IMR-90 (cell line): ENCODE measurements at regions not wholly inside any gene's neighbourhood (a gene's known extent, or its start where the extent isn't known, plus 50 kb on each side); places are given as distances from the start of the nearest gene placed in this dataset.

Experiments used
- ATAC-seq: fragments of 200-7000 bp; cut with Tn5 transposase; 2 replicates; pipeline ENCODE4 v1.9.1; 2020; ENCODE audit warnings: low read depth, mild to moderate bottlenecking, moderate library complexity
- BruUV-seq: library from RNA; stranded (reverse); fragments of 400-500 nt; replicated peaks from 2 replicates; lab custom pipeline; 2021; lab: Mats Ljungman, UMichigan
- CTCF ChIA-PET: fragments of 300-600 bp; formaldehyde crosslinking; extraction: SDS; loops from one replicate; lab custom pipeline; 2021; ENCODE audit warnings: antibody characterized with exemption; lab: Yijun Ruan, JAX
- POLR2A ChIA-PET: fragments of 300-600 bp; sonication (Branson Sonifier 250); formaldehyde crosslinking; loops from one replicate; lab custom pipeline; 2022; ENCODE audit warnings: antibody characterized with exemption; ENCODE audit not compliant: unreplicated experiment; lab: Charles Lee
- DNase-seq: peaks from one replicate; pipeline ENCODE4 v3.0.0; 2013
- H2AFZ ChIP-seq: replicated peaks from 2 replicates; pipeline ENCODE3; 2013; ENCODE audit warnings: low read length, mild to moderate bottlenecking; ENCODE audit not compliant: poor library complexity
- H2AK5ac ChIP-seq: 2 replicates; pipeline ENCODE4 v1.6.1; 2013; ENCODE audit warnings: low read depth, low read length, inconsistent platforms
- H2AK9ac ChIP-seq: replicated peaks from 2 replicates; pipeline ENCODE3; 2013; ENCODE audit warnings: mild to moderate bottlenecking, low read depth, low read length, moderate library complexity; ENCODE audit not compliant: poor library complexity
- H2BK120ac ChIP-seq: 2 replicates; pipeline ENCODE4 v1.6.1; 2013; ENCODE audit warnings: low read depth, low read length, inconsistent platforms
- H2BK15ac ChIP-seq: 3 replicates; pipeline ENCODE4 v1.6.1; 2013; ENCODE audit warnings: low read depth, low read length, inconsistent platforms
- H2BK20ac ChIP-seq: 2 replicates; pipeline ENCODE4 v1.6.1; 2013; ENCODE audit warnings: low read depth, mild to moderate bottlenecking, inconsistent platforms, low read length, moderate library complexity
- H2BK5ac ChIP-seq: 2 replicates; pipeline ENCODE4 v1.6.1; 2013; ENCODE audit warnings: mild to moderate bottlenecking, low read depth, low read length, inconsistent platforms; ENCODE audit not compliant: poor library complexity, severe bottlenecking
- H3K14ac ChIP-seq: replicated peaks from 2 replicates; pipeline ENCODE4 v1.6.1; 2013; ENCODE audit warnings: low read depth, low read length, inconsistent platforms
- H3K18ac ChIP-seq: 2 replicates; pipeline ENCODE4 v1.6.1; 2013; ENCODE audit warnings: low read depth, low read length, control low read depth
- H3K23ac ChIP-seq: 2 replicates; pipeline ENCODE4 v1.6.1; 2013; ENCODE audit warnings: low read depth, low read length, inconsistent platforms
- H3K27ac ChIP-seq: 2 replicates; pipeline ENCODE4 v1.5.1; 2013; ENCODE audit warnings: mild to moderate bottlenecking, control low read depth, low read length; ENCODE audit not compliant: insufficient read depth
- H3K27me3 ChIP-seq: 2 replicates; pipeline ENCODE4 v1.6.1; 2013; ENCODE audit warnings: low read length; ENCODE audit not compliant: control insufficient read depth, insufficient read depth
- H3K36me3 ChIP-seq: 2 replicates; pipeline ENCODE4 v1.6.1; 2013; ENCODE audit warnings: low read length, mixed read lengths; ENCODE audit not compliant: control insufficient read depth, insufficient read depth
- H3K4ac ChIP-seq: 2 replicates; pipeline ENCODE4 v1.6.1; 2013; ENCODE audit warnings: low read depth, low read length, inconsistent platforms
- H3K4me1 ChIP-seq: 2 replicates; pipeline ENCODE4 v1.6.1; 2013; ENCODE audit warnings: low read length, mixed read lengths; ENCODE audit not compliant: control insufficient read depth, insufficient read depth
- H3K4me2 ChIP-seq: 2 replicates; pipeline ENCODE4 v1.6.1; 2013; ENCODE audit warnings: low read depth, mild to moderate bottlenecking, control low read depth, low read length, moderate library complexity
- H3K4me3 ChIP-seq: 2 replicates; pipeline ENCODE4 v1.5.1; 2013; ENCODE audit warnings: low read depth, mild to moderate bottlenecking, control low read depth, low read length, moderate library complexity; ENCODE audit not compliant: insufficient read depth
- H3K56ac ChIP-seq: 2 replicates; pipeline ENCODE4 v1.6.1; 2013; ENCODE audit warnings: low read length, inconsistent platforms; ENCODE audit not compliant: insufficient read depth; ENCODE audit errors: extremely low read depth
- H3K79me1 ChIP-seq, 2 experiments: 2 replicates each; pipeline ENCODE4 v1.6.1; 2013; ENCODE audit warnings: low read length in 2 of 2, inconsistent platforms in 1 of 2, low read depth in 1 of 2
- H3K9ac ChIP-seq: 2 replicates; pipeline ENCODE4 v1.6.1; 2013; ENCODE audit warnings: low read depth, low read length, control low read depth
- H3K9me1 ChIP-seq: 2 replicates; pipeline ENCODE4 v1.6.1; 2013; ENCODE audit warnings: low read length, inconsistent platforms; ENCODE audit not compliant: insufficient read depth
- H3K9me3 ChIP-seq: 2 replicates; pipeline ENCODE4 v1.6.1; 2013; ENCODE audit warnings: low read length; ENCODE audit not compliant: control insufficient read depth, insufficient read depth
- H4K20me1 ChIP-seq: 2 replicates; pipeline ENCODE4 v1.6.1; 2013; ENCODE audit warnings: low read length, inconsistent platforms; ENCODE audit not compliant: insufficient read depth
- H4K5ac ChIP-seq: 2 replicates; pipeline ENCODE4 v1.6.1; 2013; ENCODE audit warnings: mild to moderate bottlenecking, low read depth, low read length, control low read depth
- H4K8ac ChIP-seq, 2 experiments: 2 replicates each; pipeline ENCODE4 v1.6.1; 2013; ENCODE audit warnings: low read depth in 2 of 2, low read length in 2 of 2, control low read depth in 1 of 2, inconsistent platforms in 1 of 2
- H4K91ac ChIP-seq: 2 replicates; pipeline ENCODE4 v1.6.1; 2013; ENCODE audit warnings: low read depth, low read length, inconsistent platforms; ENCODE audit not compliant: insufficient read depth
- BHLHE40 ChIP-seq: fragments of 150-350 bp; IDR thresholded peaks from 2 replicates; pipeline ENCODE4 v1.6.1; 2016; ENCODE audit warnings: mild to moderate bottlenecking, low read depth, low read length
- CEBPB ChIP-seq: IDR thresholded peaks from 2 replicates; pipeline ENCODE4 v1.6.1; 2012; ENCODE audit warnings: low read depth, low read length, improper control_type of control experiment
- CHD1 ChIP-seq: IDR thresholded peaks from 2 replicates; pipeline ENCODE4 v1.6.1; 2012; ENCODE audit warnings: low read depth, low read length, improper control_type of control experiment
- CTCF ChIP-seq: conservative IDR thresholded peaks from 2 replicates; pipeline ENCODE4 v1.5.1; 2012; ENCODE audit warnings: mild to moderate bottlenecking, low read depth, low read length, improper control_type of control experiment
- ELK1 ChIP-seq: fragments of 150-350 bp; IDR thresholded peaks from 2 replicates; pipeline ENCODE4 v1.6.1; 2016; ENCODE audit warnings: low read depth, mild to moderate bottlenecking, low read length, moderate library complexity, borderline replicate concordance
- FOS ChIP-seq: fragments of 150-350 bp; IDR thresholded peaks from 2 replicates; pipeline ENCODE4 v1.6.1; 2016; ENCODE audit warnings: low read depth, low read length
- MAFK ChIP-seq: IDR thresholded peaks from 2 replicates; pipeline ENCODE4 v1.6.1; 2012; ENCODE audit warnings: low read depth, low read length, improper control_type of control experiment
- MAZ ChIP-seq: IDR thresholded peaks from 2 replicates; pipeline ENCODE4 v1.6.1; 2012; ENCODE audit warnings: low read depth, mild to moderate bottlenecking, low read length, improper control_type of control experiment, moderate library complexity, borderline replicate concordance
- MXI1 ChIP-seq: IDR thresholded peaks from 2 replicates; pipeline ENCODE4 v1.6.1; 2012; ENCODE audit warnings: low read depth, mild to moderate bottlenecking, low read length, moderate library complexity, borderline replicate concordance
- NFE2L2 ChIP-seq: fragments of 150-350 bp; IDR thresholded peaks from 2 replicates; pipeline ENCODE4 v1.6.1; 2016; ENCODE audit warnings: low read depth, mild to moderate bottlenecking, low read length
- POLR2A ChIP-seq: IDR thresholded peaks from 2 replicates; pipeline ENCODE4 v1.6.1; 2012; ENCODE audit warnings: mild to moderate bottlenecking, low read depth, low read length
- RAD21 ChIP-seq: IDR thresholded peaks from 2 replicates; pipeline ENCODE4 v1.6.1; 2012; ENCODE audit warnings: low read length, improper control_type of control experiment
- RCOR1 ChIP-seq: IDR thresholded peaks from 2 replicates; pipeline ENCODE4 v1.6.1; 2012; ENCODE audit warnings: mild to moderate bottlenecking, low read length, improper control_type of control experiment; ENCODE audit not compliant: insufficient replicate concordance
- RFX5 ChIP-seq: IDR thresholded peaks from 2 replicates; pipeline ENCODE4 v1.8.0; 2012; ENCODE audit warnings: low read depth, mild to moderate bottlenecking, low read length, moderate library complexity
- SMC3 ChIP-seq: fragments of 150-350 bp; IDR thresholded peaks from 2 replicates; pipeline ENCODE4 v1.6.1; 2016; ENCODE audit warnings: low read depth, mild to moderate bottlenecking, antibody characterized with exemption, low read length, moderate library complexity
- USF2 ChIP-seq: fragments of 150-350 bp; IDR thresholded peaks from 2 replicates; pipeline ENCODE4 v1.6.1; 2017; ENCODE audit warnings: mild to moderate bottlenecking, antibody characterized with exemption, low read length, low read depth
- WGBS, 2 experiments: methylation state at CpG; one replicate each; pipeline versions ENCODE4 v1.1.5 to v1.1.7; 2013; ENCODE audit warnings: missing lambda C conversion rate in 2 of 2; ENCODE audit not compliant: insufficient read length in 1 of 2; ENCODE audit errors: extremely low coverage in 2 of 2; 5-methylcytosine and 5-hydroxymethylcytosine counted together
- dilution Hi-C: fragments of 300-500 bp; cut with HindIII; formaldehyde crosslinking; loops from one replicate; pipeline ENCODE4 v1.14.3; 2018; ENCODE audit warnings: low sequenced_read_pairs; ENCODE audit not compliant: unreplicated experiment
- in situ Hi-C: fragments of 300-500 bp; cut with MboI; formaldehyde crosslinking; loops from 3 replicates; pipeline ENCODE4 v1.14.3; 2019; ENCODE audit warnings: low sequenced_read_pairs, inconsistent platforms, mixed read lengths
- intact Hi-C: fragments of 100-400 bp; cut with micrococcal nuclease; formaldehyde crosslinking; loops from 2 replicates; pipeline ENCODE4 v1.10.0; 2022

- H4K91ac ChIP-seq = no peak overlapping the region
- H2AFZ ChIP-seq = no peak overlapping the region
- H3K4ac ChIP-seq = no peak overlapping the region
- no peak overlapping the region for H3K14ac ChIP-seq
- no CpG with 5 or more reads among the region's 1 CpG for WGBS, 2 experiments
- no peak overlapping the region for H4K5ac ChIP-seq
- no peak overlapping the region for H3K4me2 ChIP-seq
- H3K36me3 ChIP-seq = no peaks in the 10 kb centered on the region
- H3K9me3 ChIP-seq = peaks cover 6% of the 10 kb centered on the region
- no peak overlapping the region for H3K9ac ChIP-seq
- no peak overlapping the region for H3K56ac ChIP-seq
- dilution Hi-C loops (no loop called here), in situ Hi-C loops (loop anchor here (25.0 kb wide), 1 partner anchor 795 kb away; no protein-coding TSS in a partner anchor), intact Hi-C loops (loop anchor here (10.0 kb wide), 1 partner anchor 608 kb away; no protein-coding TSS in a partner anchor)
- H3K27ac ChIP-seq = no peak overlapping the region
- no peak overlapping the region for H2AK9ac ChIP-seq
- no peak for DNase-seq
- H3K79me1 ChIP-seq = no peaks in the 10 kb centered on the region
- no peak overlapping the region for H2AK5ac ChIP-seq
- H3K23ac ChIP-seq = no peak overlapping the region
- no peak overlapping the region for H3K18ac ChIP-seq
- no peak overlapping the region for H2BK5ac ChIP-seq
- no peak overlapping the region for H2BK20ac ChIP-seq
- TF ChIP-seq CTCF (no peak), MAFK (no peak), SMC3 (no peak), USF2 (no peak), CHD1 (no peak), RCOR1 (no peak), MAZ (no peak), CEBPB (no peak), RFX5 (no peak), MXI1 (no peak), RAD21 (no peak), FOS (no peak), NFE2L2 (no peak), POLR2A (no peak), ELK1 (no peak), BHLHE40 (no peak)
- H3K4me1 ChIP-seq = no peaks in the 10 kb centered on the region
- H2BK15ac ChIP-seq = no peak overlapping the region
- no peak for ATAC-seq
- no peak overlapping the region for H4K8ac ChIP-seq
- no peak overlapping the region for H3K4me3 ChIP-seq
- no peaks in the 10 kb centered on the region for H3K9me1 ChIP-seq
- no peaks in the 10 kb centered on the region; the same call in 1 of the 2 replicates for H3K27me3 ChIP-seq
- no peaks in the 10 kb centered on the region for H4K20me1 ChIP-seq
- POLR2A ChIA-PET = no interaction called here
- no peak overlapping the region for H2BK120ac ChIP-seq
- BruUV-seq = no TSS peak
- CTCF ChIA-PET = no interaction called here
Observed at GRCh38 chr4:73317092-73317491, 58.5 kb upstream of the ANKRD17 start.
